GM18867 (cell line): ENCODE measurements at regions not wholly inside any gene's neighbourhood (a gene's known extent, or its start where the extent isn't known, plus 50 kb on each side); places are given as distances from the start of the nearest gene placed in this dataset.

Source experiments
- ATAC-seq: cut with Tn5 transposase; IDR thresholded peaks from one replicate; pipeline ENCODE4 v1.9.1; 2021; ENCODE audit warnings: mild to moderate bottlenecking, moderate library complexity; ENCODE audit not compliant: unreplicated experiment

DNA sequence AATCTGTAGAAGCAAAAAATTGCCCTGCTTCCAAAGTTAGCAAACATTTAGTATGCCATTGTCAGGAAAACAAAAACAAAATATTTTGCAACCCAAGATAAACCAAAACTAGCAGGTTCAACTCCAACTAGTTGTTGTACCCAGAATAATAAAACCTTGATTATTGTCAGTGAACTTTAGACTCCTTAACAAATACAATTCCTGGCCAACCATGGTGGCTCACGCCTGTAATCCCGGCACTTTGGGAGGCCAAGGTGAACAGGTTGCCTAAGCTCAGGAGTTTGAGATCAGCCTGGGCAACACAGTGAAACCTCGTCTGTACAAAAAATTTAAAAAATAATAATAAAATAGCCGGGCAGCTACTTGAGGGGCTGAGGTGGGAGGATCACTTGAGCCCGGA lies 53.6 kb upstream of the EPCAM start:
- no peak for ATAC-seq

DNA sequence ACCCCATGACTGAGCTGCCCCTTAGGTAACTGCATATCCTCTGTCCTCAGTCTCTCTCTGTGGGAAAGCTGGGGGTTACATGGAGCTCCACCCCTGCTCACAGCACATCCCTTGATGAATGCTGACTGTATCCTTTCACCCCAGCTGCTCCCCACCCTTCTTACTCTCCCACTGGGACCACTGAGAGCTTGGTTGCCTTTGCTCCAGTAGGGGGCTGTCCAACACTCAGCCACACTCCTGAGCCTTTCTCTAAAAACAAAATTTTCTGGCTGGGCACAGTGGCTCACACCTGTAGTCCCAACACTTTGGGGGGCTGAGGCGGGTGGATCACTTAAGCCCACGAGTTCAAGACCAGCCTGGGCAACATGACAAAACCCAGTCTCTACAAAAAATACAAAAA lies 55.4 kb upstream of the EPCAM start:
- ATAC-seq, result no peak

DNA sequence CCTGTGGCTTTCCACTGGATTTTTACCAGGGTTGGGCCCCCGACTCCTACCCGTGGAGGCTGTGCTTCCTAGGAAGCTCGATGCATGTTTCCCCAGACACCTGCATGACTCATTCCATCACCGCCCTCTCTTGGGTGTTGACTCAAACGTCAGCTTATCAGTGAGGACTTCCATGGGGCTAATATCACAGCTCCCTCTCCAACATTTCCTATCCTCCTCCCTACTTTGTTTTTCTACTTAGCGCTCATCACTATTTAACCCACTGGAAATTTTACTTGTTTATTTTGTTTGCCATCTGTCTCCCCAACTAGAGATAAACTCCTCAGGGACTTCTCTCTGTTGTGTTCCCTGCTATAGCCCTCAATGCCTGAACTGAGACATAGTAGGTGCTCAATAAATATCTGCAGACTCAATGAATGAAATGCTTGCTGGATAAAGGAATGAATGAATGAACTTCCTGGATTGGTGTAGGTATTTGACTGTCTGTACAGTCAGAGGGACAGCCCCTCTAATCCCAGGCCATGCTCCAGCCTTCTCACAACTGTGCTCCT lies 55.9 kb upstream of the EPCAM start:
- no peak for ATAC-seq

DNA sequence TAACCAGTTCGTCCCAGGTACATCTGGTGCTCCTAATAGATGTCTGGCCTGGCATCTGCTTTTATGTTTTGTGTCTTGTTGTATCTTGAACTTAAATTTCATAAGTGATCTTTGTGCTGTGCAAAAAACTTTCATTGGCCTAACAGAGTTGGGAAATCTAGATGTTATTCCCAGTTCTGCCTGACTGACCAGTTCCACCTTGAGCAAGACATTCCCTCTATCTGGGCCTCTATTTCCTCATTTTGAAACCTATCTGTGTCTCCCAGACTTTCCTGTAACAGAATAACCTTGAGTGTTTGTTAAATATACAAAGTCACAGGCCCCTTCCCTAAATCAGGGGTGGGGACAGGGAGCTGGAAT lies 56.6 kb upstream of the EPCAM start:
- no peak for ATAC-seq

DNA sequence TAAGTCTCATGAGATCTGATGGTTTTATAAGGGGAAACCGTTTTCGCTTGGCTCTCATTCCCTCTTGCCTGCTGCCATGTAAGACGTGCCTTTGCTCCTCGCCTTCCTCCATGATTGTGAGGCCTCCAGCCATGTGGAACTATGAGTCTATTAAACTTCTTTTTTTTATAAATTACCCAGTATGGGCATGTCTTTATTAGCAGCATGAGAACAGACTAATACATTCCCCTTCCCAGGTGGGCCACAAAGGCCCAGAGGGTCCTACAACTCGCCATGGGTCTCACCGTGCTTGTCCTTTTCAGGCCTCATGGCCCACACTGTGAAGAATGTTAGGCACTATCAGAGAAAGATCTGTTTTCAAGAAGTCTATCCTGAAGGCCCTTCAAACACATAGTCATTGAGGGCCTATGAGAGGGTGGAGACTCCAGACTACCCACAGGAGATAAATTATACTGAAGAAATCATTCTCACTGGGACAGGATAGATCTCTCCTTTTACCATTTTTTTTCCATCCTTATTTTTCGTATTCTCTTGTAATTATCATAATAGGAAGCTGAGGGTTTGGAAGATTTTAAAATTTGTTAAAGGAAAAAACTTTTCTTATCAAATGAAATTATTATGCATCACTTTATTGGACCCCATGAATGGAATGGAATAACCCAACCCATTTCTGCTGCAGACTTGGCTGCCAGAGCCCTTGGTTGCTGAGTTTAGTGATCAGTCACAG lies 57.2 kb upstream of the EPCAM start:
- no peak for ATAC-seq

DNA sequence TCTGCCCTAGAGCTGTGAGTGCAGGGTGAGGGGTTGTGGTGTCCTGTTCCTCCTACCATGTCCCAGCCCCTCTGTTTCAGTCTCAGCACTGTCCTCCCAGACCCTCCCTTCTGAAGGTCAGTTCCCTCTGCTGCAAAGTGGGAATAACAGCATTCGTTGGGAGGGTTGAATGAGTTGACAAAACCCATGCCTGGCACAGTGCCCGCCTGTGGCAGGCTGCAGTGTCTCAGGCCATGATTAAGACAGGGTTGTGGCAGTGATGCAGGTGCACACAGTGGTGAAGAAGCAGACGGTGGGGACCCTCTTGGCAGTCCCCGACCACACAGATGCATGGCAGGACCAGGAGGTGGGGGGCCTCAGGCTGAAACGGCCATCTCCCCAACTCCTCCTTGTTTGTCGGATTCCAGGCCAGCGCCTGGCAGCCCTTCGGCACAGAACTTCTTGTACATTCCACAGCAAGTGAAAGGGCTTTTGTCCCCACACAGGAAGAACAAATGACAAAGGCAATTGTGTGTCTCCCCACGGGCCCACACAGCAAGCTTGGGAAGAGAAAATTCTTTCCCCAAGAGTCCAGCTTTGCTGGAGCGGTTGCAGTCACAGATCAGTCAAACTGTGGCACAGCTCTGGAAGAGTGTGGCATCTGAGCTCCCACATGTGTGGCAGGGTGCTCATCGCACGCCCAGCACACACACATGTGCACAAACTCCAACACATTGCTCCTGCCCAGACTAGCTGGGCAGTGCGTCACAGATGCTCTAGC lies 58.1 kb upstream of the EPCAM start:
- ATAC-seq, result peak; percentile 20

DNA sequence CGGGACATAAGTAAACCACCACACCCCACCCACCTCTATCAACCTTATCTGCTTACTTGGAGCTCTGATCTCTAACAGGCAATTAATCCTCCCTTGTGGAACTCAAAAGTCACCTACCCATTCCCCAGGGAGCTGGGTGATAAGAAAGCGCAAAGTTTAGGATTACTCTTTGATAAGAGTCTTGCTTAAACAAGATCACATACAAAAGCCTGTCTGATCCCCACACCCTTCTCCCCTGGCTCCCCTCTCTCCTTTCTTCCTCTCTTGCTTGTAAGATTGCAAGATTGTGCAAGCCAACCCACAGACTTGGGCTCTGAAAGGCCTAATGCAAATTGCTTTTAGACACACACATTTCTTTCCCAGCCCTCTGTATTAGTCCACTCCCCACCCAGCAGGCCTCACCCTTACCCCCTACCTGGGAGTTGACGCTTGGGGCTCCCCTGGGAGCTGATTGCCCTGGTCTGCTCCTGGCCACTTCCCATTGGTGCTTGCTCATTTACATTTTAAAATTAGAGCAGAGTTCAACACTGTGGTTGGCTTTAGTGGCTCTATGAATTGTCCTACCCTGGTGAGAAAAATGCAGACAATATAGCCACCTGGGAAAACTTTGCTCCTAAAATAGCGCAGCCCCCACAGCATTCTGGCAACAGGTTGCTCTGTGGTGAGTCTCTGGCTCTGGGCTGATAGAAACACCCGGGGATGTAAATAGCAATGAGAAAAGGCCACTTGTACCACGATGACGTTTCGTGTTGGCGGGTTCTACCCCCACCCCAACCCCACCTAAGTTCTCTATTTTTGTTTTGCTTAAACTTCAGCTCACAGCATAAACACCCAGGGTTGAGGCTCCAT lies 58.9 kb upstream of the EPCAM start:
- ATAC-seq, result peak; percentile 84

DNA sequence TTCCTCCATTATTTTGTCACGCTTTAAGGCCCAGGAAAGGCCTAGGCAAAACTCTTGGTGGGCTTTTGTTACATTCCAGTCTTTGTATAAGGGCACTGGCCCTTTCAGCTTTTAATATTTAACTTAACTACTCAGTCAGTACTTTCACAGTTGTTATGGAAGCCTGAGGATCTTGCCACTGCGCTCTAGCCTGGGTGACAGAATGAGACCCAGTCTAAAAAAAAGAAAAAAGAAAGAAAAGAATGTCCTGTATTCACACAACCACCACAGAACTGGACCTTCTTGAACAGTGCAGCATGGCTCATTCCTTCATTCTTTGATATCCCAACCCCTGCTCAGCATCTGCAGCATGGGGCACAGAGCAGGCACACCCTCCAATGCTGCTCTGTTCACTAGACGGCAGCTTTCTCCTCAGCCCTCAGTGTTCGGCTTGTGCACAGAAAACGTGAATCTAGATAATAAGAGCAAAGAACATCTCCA lies 59.6 kb upstream of the EPCAM start:
- no peak for ATAC-seq

DNA sequence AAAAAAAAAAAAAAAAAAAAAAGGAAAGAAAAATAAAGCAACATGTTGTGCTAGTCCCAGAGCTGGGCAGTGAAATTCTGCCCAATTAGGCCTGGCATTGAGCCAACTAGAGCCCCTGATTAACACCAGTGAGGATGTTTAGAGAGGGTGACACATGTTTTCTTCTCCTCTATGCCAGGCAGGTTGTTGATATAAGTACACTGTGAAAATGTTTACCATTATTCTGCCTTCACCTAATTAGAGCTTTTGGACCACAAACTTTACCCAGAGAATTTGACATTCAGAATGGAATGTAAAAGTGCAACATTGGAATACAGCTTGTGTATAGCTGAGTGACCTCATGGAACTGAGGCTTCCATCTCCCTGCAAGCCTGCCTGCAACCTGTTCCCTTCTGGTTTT lies 62.0 kb upstream of the EPCAM start:
- ATAC-seq, result no peak

DNA sequence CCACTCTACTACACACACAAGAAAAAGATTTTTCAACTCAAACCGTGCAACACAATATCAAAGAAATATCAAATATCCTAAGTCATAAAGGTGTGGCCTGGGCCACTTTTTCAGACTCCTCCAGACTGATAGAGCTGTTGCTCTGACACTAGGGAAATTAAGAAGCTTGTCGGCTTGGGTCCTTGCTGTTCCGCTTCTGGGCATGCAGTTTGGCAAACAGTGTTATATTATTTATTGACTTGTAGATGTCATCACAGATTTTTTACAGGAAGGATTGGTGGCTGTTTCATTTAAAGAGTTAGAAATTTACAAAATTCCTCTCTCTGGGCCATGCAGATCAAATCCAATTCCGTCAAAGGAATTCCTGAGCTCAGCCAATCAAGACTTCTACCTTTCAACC lies 64.5 kb upstream of the EPCAM start:
- ATAC-seq, result no peak

DNA sequence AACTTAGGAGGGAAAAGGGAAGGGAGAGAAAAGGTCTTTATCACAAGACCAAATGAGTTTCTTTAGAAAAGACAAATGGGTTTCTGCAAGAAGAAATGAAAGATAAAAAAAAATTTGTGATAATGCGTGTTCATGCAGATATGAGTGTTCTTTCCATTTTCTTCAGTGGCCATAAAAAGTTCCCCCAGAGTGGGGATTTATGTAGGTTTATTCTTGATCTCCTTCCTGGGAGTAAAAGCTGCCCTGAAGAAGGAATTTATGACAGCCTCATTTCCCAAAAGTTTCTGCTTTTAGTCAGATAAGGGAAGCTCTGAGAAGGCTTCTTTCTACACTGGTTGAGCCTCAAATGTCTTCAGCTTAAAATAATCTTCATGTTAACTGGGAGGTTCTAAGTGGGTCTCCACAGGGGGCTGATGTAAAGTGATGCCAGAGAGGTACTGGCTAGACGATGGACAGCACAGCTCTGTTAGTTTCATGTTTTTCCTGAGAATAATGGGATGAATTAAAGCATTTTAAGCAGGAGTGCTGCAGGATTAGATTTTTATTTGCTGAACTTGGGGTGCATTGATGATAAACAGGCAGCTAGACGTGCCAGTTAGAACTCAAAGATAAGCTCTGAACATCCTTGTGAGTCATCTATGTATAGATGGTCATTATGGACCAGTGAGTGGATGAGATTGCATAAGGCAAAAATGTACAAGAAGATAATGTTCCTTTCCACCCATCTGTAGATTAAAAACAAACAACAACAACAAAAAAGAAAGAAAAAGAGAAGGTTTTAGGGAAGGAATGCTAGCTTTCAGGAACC lies 65.6 kb upstream of the EPCAM start:
- ATAC-seq, result no peak

DNA sequence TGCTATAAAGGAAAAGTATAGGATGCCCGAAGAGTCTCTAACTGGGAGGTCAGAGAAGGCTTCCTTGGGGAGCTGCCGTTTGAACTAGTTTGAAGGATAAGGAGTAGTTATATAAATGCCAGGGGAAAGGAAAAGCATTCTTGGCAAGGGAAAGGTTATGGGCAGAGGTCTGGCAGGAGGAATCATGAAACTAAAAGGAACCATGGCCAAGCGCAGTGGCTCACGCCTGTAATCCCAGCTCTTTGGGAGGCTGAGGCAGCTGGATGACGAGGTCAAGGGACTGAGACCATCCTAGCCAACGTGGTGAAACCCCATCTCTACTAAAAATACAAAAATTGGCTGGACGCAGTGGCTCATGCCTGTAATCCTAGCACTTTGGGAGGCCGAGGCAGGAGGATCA lies 66.8 kb upstream of the EPCAM start:
- no peak for ATAC-seq

DNA sequence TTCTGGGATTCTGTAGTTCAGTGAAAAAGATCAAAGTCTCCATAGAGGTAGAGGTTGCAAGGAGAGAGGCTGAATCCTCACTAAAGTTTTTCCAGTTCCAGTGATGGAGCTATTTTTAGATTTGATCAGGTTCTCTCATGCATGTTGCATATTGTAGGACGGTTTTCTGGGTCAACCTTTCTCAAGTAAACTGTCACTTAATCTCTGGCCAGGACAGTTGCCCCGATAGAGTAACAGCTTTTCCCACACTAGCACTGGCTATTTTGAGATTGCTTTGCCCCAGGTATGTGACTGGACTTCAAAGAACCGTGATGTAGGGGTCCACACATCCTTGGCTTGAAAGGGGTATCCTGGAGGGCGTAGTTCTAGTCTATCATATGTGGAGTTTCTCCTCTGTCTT lies 67.4 kb upstream of the EPCAM start:
- ATAC-seq, result no peak

DNA sequence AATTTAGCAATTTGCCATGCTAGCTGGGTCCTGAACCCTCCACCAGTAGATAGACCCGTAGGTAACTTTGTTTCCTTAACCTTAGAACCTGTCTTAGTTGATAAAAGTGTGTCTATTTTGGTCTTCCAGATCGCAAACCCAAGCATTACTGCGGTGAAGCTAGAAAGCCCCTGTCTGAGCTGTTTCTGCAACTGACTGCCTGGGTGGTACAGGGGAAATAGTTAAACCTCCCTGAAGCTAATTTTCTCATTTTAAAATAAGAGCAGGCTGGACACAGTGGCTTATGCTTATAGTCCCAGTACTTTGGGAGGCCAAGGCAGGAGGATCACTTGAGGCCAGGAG lies 67.9 kb upstream of the EPCAM start:
- peak; percentile 70 for ATAC-seq

DNA sequence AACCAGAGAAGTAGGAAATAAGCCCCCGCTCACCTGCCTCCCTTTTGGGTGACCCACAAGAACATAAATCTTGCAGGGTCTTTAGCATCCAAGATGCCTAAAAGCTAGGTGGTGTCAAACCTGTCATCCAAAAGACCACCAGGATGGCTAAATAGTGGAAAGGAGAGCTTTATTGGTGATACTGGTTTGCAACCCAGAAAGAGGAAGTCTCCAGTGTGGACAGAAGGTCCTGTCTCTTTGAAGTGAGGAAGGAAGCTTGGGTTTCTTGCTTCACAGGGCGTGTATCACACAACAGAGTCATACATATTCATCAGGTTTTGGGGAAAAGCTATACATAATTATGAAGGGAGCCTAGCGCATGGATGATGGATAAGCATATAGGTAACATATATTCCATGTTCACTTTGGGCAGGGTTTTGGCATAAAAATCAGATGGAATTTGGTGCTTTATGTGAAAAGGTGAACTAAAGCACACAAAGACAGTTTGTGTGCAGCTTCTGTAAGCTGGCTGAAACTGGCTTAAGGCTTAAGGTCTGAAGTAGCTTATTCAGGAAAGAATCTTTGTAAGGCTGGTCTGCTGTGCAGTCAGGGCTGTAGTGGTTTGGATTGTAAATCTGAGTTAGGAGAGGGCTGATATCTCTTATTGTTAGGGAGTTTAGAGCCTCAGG lies 68.4 kb upstream of the EPCAM start:
- ATAC-seq, result peak; percentile 68

DNA sequence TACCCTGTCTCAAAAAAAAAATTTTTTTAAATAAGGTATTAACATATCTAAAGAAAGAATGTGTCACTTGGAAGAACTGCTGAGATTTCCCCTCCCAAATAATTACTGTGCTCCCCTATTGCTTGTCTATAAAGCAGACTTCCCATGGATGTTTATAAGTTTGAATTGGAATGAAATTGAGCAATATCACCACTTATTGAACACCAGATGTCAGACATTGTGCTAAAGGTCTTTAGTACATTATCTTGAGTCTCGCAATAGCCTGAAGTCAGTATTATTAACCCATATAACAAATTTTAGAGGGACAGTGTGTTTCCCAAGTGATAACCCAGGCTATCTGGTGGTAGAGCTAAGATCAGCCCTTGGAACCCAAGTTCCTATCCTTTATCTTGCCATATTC lies 69.0 kb upstream of the EPCAM start:
- ATAC-seq, result no peak

DNA sequence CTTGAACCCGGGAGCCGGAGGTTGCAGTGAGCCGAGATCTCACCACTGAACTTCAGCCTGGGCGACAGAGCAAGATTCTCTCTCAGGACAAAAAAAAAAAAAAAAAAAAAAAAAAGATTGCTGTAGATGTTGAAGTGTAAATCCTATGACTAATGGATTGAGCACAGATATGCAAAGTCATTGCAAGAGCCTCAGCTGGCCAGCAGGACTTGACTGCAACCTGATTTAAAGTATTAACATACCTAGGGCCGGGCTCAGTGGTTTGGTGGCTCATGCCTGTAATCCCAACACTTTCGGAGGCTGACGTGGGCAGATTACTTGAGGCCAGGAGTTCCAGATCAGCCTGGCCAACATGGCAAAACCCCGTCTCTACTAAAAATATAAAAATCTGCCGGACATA lies 69.6 kb upstream of the EPCAM start:
- no peak for ATAC-seq

DNA sequence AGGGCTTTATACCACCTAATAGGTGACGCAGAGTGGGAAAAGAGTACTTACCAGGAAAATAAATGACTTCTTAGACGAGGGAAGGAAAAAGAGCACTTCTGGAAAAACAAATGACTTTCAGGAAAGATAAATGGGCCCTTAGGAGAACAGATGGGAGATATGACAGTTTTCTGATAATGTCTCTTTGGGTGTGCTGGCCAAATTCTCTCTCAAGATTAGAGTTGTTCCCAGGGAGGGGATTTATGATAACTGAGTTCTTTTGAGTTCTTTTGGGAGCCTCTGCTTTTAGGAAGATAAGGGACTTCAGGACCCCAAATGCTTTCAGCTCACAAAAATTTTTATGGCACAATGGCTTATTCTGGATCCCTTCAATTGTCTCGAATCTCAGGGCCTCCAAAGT lies 70.3 kb upstream of the EPCAM start:
- ATAC-seq, result no peak

DNA sequence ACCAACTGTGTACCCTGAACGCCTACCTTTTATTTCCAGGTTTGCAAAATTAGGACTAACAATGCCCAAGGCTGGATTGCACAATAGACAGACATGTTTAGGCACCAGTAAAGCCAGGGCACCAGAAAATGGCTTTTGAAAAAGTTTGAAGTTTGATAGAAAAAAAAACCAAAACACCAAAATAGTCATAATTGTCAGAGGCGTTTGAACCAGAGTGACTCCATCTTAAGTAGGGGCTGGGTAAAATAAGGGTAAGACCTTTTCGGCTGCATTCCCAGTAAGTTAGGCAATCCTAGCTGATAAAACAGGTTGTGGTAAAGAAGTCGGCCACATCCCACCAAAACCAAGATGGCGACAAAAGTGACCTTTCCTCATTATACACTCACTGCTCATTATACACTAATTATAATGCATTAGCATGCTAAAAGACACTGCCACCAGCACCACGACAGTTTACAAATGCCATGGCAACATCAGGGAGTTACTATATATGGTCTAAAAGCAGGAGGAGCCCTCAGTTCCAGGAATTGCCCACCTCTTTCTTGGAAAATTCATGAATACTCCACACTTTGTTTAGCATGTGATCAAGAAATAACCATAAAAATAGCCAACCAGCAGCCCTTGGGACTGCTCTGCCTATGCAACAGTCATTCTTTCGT lies 71.2 kb upstream of the EPCAM start:
- ATAC-seq, result no peak
